ENCODE measurements at regions not wholly inside any gene's neighbourhood (a gene's known extent, or its start where the extent isn't known, plus 50 kb on each side); places are given as distances from the start of the nearest gene placed in this dataset.
A peak's percentile ranks its signal among the peaks of the same experiment; 100 is the strongest.
"Not testable (repeated sequence)": the region's sequence is repeated elsewhere in the genome, so short reads cannot be mapped to it uniquely, and the experiment has no call there.

DNA sequence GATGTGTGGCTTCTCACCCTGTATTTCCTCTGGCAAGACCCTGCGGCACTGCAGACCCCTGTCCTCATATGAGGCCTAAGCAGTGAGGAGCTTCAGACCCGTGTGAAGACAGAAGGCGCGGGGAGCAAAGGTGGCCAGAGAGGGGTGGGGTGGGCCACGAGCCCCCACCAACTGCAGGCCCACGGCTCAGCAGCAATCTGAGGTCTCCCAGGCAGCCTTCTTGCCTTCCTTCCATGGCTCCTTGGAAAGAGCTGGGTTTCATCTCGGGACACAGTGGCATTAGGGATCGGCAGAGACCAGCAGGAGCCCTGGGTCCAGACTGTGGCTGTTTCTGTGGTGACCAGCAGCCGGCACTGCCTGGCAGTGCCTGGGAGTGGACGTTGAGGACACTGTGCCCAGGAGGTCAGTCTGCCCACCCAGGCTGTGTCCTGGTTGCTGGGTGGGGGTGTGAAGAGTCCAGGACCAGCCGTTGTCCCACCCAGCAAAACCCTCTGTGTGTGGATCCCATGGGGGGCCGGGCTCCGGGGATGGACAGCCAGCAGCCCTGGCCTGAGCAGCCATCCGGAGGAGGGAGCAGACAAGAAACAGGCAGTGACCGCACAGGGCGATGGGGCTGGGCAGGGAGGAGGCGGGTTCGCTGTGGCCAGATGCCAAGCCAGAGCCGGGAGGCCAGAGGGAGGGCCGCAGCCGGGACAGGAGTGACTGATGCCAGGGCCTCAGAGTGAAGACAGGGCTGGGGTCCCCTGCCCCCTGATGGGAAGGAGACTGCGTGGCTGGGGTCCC, 73.8 kb downstream of the RRM2 start:
- ATAC-seq (peak; percentile 78), DNase-seq (peak; percentile 36 to 68 (median 67))
- no peaks in the 10 kb centered on the region for H3K36me3 ChIP-seq (ENCODE audit: low read depth)
- TF ChIP-seq, protein P1, sequence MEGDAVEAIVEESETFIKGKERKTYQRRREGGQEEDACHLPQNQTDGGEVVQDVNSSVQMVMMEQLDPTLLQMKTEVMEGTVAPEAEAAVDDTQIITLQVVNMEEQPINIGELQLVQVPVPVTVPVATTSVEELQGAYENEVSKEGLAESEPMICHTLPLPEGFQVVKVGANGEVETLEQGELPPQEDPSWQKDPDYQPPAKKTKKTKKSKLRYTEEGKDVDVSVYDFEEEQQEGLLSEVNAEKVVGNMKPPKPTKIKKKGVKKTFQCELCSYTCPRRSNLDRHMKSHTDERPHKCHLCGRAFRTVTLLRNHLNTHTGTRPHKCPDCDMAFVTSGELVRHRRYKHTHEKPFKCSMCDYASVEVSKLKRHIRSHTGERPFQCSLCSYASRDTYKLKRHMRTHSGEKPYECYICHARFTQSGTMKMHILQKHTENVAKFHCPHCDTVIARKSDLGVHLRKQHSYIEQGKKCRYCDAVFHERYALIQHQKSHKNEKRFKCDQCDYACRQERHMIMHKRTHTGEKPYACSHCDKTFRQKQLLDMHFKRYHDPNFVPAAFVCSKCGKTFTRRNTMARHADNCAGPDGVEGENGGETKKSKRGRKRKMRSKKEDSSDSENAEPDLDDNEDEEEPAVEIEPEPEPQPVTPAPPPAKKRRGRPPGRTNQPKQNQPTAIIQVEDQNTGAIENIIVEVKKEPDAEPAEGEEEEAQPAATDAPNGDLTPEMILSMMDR (IDR thresholded peaks at IDR 0.05): no peak
- intact Hi-C loops (cut with DNase I, micrococcal nuclease): no loop called here
- H3K4me1 ChIP-seq (ENCODE audit: low read depth): no peaks in the 10 kb centered on the region
- H3K4me3 ChIP-seq: no peak overlapping the region
- no peaks in the 10 kb centered on the region for H3K9me3 ChIP-seq

DNA sequence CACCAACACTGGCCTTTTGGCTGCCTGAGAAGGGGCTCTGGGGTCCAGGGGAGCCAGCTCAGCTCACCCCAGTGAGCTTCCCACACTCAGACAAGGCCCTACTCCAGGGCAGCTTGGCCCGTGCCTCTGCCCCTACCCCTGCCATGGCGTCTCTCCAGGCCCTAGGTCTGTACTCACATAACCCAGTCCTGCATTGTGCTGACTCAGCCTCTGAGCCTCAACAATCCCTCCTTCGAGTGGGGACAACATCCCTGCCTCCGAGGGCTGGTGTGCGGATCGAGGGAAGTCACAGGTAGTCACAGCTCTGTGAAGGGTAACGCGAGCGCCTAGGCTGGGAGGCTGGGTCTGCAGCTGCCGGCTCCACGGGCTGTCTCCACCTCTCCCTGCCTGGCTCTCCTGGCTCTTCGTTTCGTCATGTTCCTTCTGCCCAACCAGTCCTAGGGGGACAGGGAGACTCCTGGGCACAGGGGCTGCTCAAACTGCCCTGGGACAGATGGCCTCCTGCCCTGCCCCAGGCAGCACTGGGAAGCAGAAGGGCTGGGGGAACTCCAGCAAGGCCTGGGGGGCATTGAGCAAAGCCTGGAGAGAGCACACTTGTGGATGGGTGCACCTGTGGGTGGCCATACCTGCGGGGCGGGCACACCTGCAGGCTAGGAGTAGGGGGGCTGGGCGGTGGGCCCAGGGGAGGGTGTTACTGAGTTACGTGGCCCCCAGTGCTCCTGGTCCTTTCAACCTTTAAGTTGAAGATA, 74.6 kb downstream of the RRM2 start:
- ATAC-seq (peak; percentile 16), DNase-seq (no peak)
- Histone ChIP-seq H3K4me3 (no peak overlapping the region), H3K4me1 (ENCODE audit: low read depth) (no peaks in the 10 kb centered on the region), H3K36me3 (ENCODE audit: low read depth) (no peaks in the 10 kb centered on the region), H3K9me3 (no peaks in the 10 kb centered on the region)
- intact Hi-C loops (cut with DNase I, micrococcal nuclease): no loop called here
- TF ChIP-seq, protein P1 (IDR thresholded peaks at IDR 0.05): no peak

DNA sequence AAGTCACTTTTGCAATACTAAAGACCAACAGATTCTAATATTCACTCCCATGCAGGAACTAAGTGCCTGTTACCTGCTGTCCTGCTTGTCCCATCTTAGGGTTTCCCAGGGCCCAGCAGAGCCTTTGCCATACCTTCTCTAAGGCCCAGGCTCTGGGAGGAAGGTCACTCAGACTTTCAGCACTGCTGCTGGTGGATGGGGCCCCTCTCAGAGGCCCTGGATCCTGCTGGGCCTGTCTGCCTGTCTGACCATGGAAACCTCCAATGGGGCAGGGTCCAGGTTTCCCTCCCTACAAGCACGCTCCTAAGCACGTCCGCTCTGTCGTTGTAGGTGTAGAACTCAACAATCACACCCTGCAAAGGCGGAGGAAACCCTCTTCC, 75.1 kb downstream of the RRM2 start:
- ATAC-seq (no peak), DNase-seq (no peak)
- no peaks in the 10 kb centered on the region for H3K36me3 ChIP-seq (ENCODE audit: low read depth)
- H3K4me1 ChIP-seq (ENCODE audit: low read depth): no peaks in the 10 kb centered on the region
- intact Hi-C loops (cut with DNase I, micrococcal nuclease): no loop called here
- no peaks in the 10 kb centered on the region for H3K9me3 ChIP-seq
- H3K4me3 ChIP-seq: no peak overlapping the region
- TF ChIP-seq, protein P1 (IDR thresholded peaks at IDR 0.05): no peak

DNA sequence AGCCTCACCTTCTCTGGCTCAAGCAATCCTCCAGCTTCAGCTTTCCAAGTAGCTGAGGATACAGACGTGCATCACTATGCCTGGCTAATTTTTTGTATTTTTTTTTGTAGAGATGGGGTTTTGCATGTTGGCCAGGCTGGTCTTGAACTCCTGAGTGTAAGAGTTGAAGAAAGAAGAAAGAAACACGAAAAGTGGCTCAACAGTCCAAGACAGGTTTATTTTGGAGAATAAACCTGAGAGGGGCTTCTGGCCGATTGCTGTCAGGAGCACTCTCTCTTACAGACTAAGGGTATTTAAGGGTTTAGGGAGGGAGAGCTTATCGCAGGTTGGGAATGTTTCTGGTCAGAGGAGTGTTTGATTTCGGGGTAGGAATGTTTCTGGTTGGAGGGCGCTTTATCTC, 75.9 kb downstream of the RRM2 start:
- H3K9me3 ChIP-seq; H3K4me3 ChIP-seq; H3K4me1 ChIP-seq (ENCODE audit: low read depth); ATAC-seq; DNase-seq; intact Hi-C loops (cut with DNase I, micrococcal nuclease); H3K36me3 ChIP-seq (ENCODE audit: low read depth): not testable (repeated sequence)

DNA sequence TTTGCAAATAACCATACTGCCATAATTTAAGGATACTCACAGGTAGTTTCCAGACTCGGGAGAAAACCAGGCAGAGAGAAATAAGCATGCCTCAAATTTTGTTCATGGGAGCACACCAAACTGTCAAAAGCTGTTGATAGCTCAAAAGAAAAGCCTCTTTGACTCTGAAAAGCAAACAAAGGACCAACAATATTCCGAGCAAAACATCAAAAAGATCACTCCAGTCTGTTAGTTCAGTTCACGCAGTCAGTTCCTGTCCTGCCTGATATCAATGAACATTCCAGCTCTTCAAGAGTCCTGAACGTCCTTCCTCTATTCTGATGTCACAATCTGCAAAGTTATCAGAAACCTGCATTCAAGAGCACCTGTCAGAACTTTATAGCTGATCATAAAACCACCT, 78.7 kb downstream of the RRM2 start:
- Histone ChIP-seq H3K4me1 (ENCODE audit: low read depth) (no peaks in the 10 kb centered on the region), H3K9me3 (no peaks in the 10 kb centered on the region), H3K36me3 (ENCODE audit: low read depth) (no peaks in the 10 kb centered on the region), H3K4me3 (no peak overlapping the region)
- DNase-seq (no peak), ATAC-seq (peak; percentile 64)
- TF ChIP-seq, protein P1 (IDR thresholded peaks at IDR 0.05): no peak
- intact Hi-C loops (cut with DNase I, micrococcal nuclease): no loop called here

DNA sequence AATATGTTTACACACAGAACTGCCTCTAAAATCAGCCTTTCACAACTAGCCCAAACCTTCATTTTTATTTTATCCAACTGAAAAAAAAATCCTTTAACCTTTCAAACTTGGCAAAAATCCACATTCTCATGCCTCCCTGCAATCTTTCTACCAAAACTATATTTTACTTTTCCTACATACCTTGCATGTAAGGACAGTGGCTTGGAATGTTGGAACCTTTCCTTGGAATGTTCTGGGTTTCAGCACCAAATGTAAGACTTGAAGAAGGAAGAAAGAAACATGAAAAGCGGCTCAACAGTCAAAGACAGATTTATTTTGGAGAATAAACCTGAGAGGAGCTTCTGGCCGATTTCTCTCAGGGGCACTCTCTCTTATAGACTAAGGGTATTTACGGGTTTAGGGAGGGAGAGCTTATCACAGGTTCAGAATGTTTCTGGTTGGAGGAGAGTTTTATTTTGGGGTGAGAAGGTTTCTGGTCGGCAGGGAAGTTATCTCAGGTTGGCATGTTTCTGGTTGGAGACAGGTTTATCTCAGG, 79.7 kb downstream of the RRM2 start:
- DNase-seq: no peak
- Histone ChIP-seq H3K4me3 (no peak overlapping the region), H3K36me3 (ENCODE audit: low read depth) (no peaks in the 10 kb centered on the region), H3K9me3 (no peaks in the 10 kb centered on the region), H3K4me1 (ENCODE audit: low read depth) (no peaks in the 10 kb centered on the region)
- intact Hi-C loops (cut with DNase I, micrococcal nuclease): no loop called here
- TF ChIP-seq, protein P1 (IDR thresholded peaks at IDR 0.05): no peak
- no peak for ATAC-seq
